DMS53 treated with DMSO at 0.1 percent for 48 hours (cell line): ENCODE measurements at regions not wholly inside any gene's neighbourhood (a gene's known extent, or its start where the extent isn't known, plus 50 kb on each side); places are given as distances from the start of the nearest gene placed in this dataset.
"Not testable (repeated sequence)": the region's sequence is repeated elsewhere in the genome, so short reads cannot be mapped to it uniquely, and the experiment has no call there.

Experiments
- DNase-seq: peaks from one replicate; lab custom pipeline; 2025; ENCODE audit not compliant: unreplicated experiment; lab: John Stamatoyannopoulos, UW

DNA sequence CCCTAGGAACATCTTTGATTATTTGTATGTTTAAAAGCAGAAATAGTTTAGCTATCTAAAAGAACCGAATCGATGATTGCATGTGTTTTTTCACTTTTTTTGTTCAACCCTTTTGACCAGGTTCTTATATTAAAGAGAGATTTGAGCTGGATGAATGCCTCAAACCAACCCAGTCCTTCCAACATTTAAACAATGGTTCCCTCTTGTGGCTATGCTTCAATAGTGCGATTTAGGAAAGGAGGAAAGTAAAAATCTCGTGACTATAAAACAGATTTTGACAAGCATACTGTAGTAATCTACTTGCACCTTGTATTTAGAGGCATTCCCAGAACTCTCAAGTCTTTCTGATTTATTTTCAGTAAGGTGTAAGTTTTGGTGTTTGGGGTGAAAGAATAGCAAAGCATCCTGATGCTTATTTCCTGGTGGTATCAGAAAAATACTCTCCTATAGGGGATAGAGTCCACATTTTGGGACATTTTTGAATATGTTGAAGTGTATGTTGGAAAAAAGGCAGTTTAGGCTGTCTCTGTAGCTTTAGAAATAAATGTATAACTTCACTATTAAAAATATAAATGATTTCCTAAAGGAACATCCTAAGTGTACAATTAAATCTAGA, 159.6 kb upstream of the KCNH8 start:
- no peak for DNase-seq

DNA sequence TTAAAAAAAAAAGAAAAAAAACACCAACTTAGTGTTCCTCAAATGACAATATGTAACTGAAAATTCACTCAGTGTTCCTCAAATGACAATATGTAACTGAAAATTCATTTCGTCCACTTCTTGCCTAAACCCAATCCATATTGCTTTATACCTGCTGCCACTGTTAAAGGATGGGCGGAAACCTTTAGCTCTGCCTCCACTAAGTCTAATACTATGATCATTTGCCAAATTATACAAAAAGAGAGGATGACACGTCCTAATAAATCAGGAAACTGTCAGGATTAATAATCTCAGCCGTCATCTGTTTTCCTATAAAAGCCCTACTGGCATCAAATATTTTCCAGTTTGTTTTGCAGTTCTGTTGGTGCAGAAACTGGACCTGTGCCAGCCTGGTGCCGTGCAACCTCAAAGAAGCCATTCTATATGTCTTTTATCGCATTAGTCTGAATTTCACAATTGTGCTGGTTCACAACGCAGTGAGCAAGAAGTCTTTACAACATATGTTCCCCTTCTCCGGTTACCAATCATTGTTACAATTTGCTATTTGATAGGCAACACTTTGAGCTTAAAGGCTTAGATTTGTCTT, 160.4 kb upstream of the KCNH8 start:
- DNase-seq = no peak

DNA sequence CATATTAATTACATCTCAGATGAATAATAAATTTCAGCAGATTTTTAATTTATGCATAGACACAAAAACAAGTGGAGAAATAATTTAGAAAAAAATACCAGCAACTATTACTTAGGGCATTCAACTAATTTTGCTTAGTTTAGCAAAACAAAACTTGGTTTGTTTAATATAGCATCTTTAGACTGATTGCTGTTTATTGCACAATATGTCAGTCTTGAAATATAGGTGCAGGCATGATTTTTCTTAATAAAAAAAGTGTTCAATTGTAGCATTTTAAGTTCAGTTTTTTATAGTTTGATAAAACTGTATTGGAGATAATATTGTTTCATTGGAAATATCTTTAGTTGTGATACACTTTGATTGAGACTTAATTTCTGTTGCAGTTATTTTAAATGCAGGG, 161.2 kb upstream of the KCNH8 start:
- no peak for DNase-seq

DNA sequence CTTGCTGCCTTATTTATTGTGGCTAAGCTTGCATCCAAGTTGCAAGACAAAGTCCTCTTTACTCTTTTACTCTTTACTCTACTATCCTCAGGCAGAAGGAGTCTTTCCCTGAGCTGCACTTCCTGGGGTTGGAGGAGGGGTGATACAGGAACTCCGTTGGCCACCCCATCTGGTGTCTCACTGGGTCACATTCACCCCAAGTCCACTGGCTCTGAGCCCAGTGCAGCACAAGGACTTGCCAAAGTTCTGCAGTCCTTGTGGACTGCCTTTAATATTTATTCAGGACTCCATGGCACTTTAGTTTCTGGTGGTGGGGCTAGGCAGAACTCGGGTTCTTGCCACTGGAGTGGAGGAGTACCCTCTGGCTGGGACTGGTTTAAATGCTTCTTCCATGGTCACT, 165.4 kb upstream of the KCNH8 start:
- no peak for DNase-seq

DNA sequence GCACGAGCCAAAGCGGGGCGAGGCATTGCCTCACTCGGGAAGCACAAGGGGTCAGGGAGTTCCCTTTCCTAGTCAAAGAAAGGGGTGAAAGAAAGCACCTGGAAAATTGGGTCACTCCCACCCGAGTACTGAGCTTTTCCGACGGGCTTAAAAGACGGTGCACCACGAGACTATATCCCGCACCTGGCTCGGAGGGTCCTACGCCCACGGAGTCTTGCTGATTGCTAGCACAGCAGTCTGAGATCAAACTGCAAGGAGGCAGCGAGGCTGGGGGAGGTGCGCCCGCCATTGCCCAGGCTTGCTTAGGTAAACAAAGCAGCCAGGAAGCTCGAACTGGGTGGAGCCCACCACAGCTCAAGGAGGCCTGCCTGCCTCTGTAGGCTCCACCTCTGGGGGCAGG, 172.2 kb upstream of the KCNH8 start:
- not testable (repeated sequence) for DNase-seq

DNA sequence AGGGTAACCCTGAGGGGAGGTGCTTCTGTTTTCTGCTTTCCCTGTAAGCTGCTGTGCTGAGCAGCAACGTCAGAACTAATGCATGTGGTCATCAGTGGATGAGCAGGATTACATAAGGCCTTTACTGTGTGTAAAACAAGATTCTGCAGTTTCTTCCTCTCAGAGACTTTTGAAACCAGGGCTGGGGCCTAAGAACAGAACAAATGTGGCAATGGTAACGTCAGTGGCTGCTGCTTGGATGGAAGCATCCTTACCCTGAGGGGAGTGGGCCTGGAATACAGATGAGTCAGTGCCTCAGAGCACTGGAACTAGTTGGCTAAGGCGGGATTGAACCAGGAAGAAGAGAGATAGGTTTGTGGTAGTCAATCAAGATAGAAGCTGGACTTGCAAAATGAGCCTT, 180.2 kb upstream of the KCNH8 start:
- no peak for DNase-seq

DNA sequence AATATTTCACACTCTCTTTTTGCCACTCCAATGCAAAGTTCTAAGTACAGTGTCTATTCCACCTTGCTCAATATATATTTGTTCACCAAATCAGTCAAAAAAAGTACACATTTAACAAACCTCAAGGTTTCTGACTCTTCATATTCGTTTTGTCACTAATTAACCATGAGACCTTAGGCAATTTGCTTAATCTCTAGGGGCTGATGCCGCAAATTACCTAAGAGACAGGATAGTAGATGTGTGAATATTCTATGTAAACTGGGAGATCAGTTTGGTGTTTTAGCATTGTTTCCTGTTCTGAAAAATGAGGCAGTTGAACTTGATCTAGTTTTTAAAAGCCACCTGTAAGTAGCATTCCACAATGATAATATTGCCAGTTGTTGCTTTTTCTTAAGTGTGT, 182.5 kb upstream of the KCNH8 start:
- no peak for DNase-seq

DNA sequence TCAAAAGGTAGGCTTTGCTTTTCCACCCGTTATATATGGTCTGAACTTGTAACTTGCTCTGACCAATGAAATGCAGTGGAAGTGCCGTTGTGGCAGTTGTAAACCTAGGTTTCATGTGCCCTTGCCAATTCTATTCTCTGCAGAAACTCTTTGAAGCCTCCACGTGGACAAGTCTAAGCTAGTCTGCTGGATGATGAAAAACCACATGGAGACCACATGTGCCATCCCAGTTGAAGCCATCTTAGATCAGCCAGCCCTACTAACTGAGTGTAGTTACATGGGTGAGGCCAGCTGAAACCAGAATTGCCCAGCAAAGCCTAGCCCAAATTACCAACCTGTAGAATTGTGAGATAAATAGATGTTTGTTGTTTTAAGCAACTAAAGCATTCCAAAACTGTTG, 183.7 kb upstream of the KCNH8 start:
- no peak for DNase-seq

DNA sequence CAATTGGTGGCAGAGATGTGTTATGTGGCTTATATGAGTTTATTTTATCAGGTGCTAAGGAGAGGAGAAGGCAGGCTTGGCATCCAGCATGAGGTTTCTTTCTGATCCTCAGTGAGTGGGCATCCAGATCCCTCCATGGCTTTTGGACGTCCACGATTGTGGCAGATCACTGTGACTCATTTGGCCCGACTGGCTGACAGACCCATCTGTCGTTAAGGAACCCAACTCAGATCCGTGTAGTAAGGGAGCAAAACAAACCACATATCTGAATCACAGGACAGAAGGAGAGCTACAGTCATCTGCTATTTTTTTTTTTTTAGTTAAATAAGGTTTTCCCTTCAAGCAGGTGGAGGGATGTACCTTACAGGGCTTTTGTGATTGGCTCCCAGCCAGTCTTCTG, 197.0 kb upstream of the KCNH8 start:
- DNase-seq = no peak

DNA sequence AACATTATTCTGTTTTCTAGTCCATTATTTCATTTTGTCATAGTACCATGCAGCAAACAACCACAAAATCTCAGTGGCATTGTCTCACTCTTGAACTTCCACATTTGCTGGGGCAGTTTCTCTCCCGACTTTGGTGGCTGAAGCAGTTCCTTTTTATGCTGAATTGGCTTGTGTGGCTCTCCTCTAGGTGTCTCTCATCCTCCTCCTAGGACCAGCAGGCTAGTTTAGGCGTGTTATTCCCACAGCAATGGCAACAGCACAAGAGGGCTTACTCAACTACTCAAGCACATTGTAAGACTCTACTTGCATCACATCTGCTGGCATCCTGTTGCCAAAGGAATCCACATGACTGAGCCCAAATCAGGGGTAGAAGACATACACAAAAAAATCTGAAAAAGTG, 201.8 kb upstream of the KCNH8 start:
- no peak for DNase-seq

DNA sequence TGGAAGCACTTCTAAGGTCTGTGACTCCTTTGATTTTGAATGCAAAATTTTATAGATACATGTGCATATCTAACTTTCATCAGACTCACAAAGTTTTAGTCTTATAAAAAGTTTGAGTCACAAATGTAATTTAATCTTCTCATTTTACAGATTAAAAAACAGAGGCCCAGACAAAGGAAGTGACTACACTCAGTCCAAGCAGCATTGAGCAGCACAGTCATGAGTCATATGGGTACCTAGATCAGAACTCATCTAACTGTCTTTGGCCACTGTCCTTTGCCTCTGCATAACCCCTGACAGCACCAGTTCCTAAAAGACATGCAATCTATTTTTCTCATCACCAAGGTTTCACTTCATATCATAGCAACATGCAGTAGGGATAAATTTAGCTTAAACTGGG, 210.7 kb upstream of the KCNH8 start:
- DNase-seq = no peak

DNA sequence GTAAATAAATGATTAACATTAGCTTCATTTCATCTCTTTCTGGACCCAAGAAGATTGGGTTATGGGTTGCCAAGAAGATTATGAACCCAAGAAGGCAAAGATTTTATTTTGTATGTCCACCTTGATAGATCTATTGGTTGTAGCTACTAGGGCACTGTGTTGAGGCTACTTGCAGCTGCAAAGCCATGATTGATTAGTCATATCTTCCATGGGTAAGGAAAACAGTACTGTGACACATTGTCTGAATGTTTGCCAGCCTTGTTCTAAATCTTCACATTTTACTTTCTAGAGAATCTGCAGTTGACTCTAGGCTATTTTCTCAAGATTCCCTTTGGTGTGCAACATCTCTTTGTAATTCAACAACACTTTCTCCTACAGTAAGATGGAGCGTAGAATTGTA, 229.2 kb upstream of the KCNH8 start:
- no peak for DNase-seq

DNA sequence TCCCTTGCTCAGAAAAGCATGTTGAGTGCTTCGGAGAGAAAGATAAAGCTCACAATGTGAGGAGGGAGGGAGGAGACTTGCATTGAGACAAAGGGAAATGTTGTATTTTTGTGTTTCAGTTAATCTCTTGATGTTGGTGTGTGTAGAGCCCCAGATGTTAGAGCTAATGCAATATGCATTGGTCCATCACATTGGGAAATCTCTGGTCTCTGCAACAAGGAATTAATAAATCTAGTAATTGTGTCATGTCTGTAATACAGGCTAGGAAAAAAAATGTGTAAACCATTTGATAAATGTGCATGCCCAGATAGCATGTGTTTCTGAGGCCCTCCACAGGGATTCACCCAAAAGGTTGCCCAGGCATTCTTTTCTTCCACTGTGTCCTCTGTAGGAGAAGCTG, 230.4 kb upstream of the KCNH8 start:
- DNase-seq = no peak

DNA sequence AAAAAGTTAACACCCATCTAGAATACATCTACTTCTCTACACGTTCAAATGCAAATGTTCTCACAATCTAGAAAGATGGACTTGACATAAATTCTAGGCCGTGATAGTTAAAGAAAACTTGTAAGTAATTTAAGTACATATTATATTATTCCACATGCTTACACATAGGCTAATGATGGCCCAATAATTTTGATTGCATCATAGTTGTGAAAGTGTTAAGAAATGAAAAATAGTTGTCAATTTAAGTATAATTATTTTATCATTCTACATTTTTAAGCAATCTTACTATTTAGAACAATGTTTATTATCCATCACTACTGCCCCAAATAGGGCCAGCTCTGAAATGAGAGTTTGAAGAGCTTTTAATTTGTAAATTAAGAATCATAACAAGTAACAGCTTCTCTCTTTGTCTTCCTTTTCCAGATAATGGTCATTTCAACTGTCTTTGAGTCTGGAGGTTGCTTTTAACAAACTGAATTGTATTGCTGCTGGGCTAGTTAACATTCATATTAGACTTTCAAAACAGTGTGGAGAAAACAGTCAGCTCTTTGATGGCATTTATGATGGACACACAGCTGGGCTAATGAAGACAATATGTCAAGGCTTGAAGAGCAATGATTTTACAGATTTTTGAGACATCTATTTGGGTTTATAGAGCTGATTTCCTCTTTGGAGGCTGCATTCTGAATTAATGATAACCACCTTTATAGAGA, 246.1 kb upstream of the KCNH8 start:
- DNase-seq = no peak

DNA sequence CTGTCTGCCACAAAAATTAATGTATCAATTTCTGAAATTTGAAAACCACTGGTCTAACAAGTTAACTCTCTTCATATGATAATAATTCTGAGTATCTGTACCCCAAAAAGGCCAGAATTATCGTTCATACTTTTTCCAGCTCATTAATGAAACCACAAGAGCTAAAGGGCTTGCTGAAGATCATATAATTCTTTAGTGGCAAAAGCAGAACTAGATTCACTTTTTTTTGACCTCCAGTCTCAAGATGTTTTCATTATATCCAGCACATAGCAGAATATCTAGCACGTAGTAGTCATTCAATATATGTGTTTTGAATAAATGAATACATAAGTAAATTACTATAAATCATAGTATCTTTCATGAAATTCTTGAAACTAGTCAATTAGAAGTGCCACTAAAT, 246.7 kb upstream of the KCNH8 start:
- no peak for DNase-seq

DNA sequence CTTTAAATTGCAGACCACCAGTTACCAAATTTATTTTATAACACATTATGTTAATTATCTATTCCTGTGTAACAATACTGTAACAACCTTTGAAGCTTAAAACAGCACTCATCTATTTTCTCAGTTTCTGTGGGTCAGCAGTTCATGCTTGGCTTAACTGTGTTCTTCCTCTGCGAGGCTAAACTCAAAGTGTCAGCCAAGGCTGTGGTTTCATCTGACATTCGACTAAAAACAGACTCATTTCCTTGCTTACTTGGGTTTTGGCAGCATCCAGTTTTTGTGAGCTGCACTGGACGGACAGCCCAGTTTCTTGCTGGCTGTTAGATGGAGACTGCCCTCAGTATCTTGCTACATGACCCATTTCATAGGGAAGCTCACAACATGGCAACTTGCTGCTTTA, 247.3 kb upstream of the KCNH8 start:
- no peak for DNase-seq

DNA sequence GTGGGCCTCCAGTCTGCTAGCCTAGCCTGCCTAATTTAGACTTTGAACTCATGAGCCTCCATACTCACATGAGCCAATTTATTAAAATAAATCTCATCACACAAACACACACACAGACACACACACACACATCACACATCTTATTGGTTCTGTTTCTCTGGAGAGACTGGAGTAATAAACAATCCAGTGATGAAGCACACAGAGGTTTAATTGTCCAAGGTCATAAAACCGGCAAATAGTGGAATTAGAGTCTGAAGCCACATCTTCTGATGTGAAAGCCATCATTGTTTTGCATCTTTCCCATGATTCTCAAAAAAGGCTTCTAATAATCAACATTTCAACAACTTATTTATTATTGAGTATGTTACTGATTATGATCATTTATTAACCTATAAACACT, 249.4 kb upstream of the KCNH8 start:
- DNase-seq = no peak

DNA sequence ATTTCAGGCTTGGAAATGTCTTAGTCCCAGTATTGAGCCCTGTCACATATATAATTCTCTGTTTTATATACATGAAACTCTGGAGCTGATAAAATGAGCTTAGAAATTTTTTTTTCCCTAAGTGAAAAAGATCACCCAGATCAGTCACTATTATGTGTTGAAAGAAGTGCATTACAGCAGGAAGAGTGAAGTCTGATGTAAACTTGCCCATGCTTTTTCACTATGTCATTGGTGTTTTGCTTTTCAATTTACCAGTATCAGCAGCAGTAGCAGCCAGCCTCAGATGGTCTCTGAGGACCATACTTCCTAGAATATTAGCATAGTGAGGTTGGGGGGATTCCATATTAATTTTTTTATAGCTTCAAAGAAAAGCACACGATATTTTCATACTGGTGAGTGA, 255.6 kb upstream of the KCNH8 start:
- DNase-seq = no peak

DNA sequence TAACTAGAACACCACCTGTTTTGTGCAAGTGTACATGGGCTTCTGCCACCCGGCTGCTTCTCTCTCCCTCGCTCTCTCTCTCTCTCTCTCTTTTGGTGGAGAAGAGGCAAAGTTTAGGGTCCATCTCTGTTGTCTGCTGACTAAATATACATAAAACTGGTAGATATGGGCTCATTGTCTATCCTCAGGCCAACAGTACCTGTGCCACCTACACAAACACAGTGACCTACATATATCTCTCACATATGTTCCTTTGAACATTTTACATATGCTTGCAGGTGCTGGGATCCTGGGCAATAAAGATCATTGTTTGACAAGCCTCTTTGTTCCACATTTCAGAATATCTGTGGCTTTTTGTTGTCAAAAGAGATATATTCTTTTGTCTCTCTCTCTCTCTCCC, 256.3 kb upstream of the KCNH8 start:
- no peak for DNase-seq

DNA sequence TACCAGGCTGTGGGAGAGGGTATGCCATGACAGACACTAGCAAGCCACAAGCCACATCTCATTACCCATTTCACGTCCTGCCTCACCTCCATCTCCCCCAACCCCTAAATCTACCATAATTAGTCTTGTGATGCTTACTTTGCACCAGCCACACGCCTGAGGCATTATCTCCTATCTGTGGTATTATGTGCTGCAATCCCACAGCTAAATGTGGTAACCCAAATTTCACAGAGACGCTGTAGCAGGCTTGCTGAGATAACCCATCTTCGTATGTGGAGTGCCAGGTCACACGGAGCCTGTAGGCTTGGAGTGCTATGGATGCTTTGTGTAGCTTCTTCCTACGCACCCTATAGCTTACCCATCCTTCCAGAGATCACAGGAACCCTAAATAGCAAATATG, 256.7 kb upstream of the KCNH8 start:
- no peak for DNase-seq

DNA sequence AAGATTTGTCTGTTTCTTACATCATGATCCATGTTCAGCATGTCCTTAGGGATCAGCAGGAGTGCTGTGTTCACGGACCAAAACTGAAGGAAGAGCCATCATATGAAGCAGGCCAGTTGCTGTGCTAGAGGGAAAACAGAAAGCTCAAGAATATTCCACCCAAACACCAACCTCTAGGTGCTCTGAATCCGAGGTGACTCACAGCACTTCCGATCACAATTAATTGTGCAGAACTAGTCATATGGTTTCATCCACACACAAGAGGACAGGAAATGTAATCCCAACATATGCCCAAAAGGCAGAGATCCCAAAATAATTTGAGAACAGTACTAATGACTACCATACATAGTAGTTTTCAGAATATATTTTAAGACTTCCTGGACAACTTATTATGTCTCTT, 257.9 kb upstream of the KCNH8 start:
- no peak for DNase-seq

DNA sequence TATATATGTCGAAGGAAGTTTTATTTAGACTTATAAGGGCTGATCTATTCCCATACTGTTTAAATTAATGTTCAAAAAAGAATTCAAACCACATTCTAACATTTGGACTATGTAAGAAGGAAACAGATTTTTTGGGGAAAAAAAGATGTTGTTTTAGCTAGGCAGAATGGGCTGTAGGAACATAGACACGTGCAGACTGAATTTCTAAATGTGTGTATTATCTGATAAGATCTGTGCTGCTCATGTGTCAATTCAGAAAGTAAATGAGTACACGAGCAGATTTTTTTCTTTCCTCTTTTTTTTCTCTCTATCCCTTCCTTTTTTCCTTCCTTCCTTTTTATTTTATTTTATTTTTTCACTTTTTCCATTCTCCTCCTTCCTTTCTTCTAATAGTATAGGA, 259.5 kb upstream of the KCNH8 start:
- no peak for DNase-seq

DNA sequence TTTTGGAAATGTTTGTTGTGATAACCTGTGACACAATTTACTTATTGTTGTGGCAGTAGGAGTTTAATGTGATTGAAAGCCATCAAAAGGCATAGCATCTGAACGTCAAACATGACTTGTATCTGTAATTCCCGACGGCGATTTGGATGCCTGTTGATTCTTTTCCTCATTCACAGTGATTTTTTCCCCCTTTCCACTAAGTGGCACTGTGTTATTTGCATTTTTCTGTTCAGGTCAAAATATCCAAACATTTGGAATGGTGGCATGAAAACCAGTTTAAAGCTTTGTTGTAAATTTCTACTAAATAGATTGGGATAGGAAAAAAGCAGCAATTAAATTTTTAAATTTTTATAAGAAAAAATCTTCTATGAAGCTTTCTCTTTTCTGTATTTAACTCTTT, 259.9 kb upstream of the KCNH8 start:
- no peak for DNase-seq
